Astrocyte (in vitro differentiated cells and primary cell): ENCODE measurements at regions not wholly inside any gene's neighbourhood (a gene's known extent, or its start where the extent isn't known, plus 50 kb on each side); places are given as distances from the start of the nearest gene placed in this dataset.

Source experiments
- DNase-seq: peaks from one replicate; pipeline ENCODE4 v3.0.0-alpha.2; 2010; ENCODE audit warnings: low read depth
- FAIRE-seq: peaks from 2 replicates; lab custom pipeline; 2011; peaks lifted over from hg19 to GRCh38; lab: Jason Lieb, UNC
- H2AFZ ChIP-seq: 2 replicates; pipeline ENCODE4 v1.6.0; 2012; ENCODE audit warnings: low read depth, low read length, inconsistent platforms
- H3K27ac ChIP-seq: 2 replicates; pipeline ENCODE4 v1.5.1; 2011; ENCODE audit warnings: low read depth, low read length, inconsistent platforms
- H3K27me3 ChIP-seq: 2 replicates; pipeline ENCODE4 v1.6.0; 2011; ENCODE audit warnings: low read length, inconsistent platforms; ENCODE audit not compliant: insufficient read depth
- H3K36me3 ChIP-seq: 2 replicates; pipeline ENCODE4 v1.5.1; 2011; ENCODE audit warnings: low read length, inconsistent platforms; ENCODE audit not compliant: insufficient read depth
- H3K4me1 ChIP-seq: 2 replicates; pipeline ENCODE4 v1.5.1; 2011; ENCODE audit warnings: low read length, inconsistent platforms; ENCODE audit not compliant: insufficient read depth
- H3K4me2 ChIP-seq: 2 replicates; pipeline ENCODE4 v1.6.0; 2012; ENCODE audit warnings: low read length, inconsistent platforms
- H3K4me3 ChIP-seq: 2 replicates; pipeline ENCODE4 v1.5.1; 2011; ENCODE audit warnings: low read depth, mild to moderate bottlenecking, low read length, inconsistent platforms; ENCODE audit not compliant: insufficient read depth
- H3K79me2 ChIP-seq: 2 replicates; pipeline ENCODE4 v1.6.0; 2012; ENCODE audit warnings: mild to moderate bottlenecking, low read length, inconsistent platforms; ENCODE audit not compliant: insufficient read depth
- H3K9ac ChIP-seq: 2 replicates; pipeline ENCODE4 v1.6.0; 2012; ENCODE audit warnings: mild to moderate bottlenecking, low read length, inconsistent platforms
- H3K9me3 ChIP-seq: 2 replicates; pipeline ENCODE4 v1.5.1; 2012; ENCODE audit warnings: low read depth, mild to moderate bottlenecking, low read length, inconsistent platforms; ENCODE audit not compliant: insufficient read depth
- H4K20me1 ChIP-seq: 2 replicates; pipeline ENCODE4 v1.6.0; 2012; ENCODE audit warnings: low read length, inconsistent platforms; ENCODE audit not compliant: insufficient read depth
- H3K27ac Mint-ChIP-seq: one replicate; pipeline ENCODE4 v1.8.0; 2021; ENCODE audit warnings: mild to moderate bottlenecking, mixed read lengths; ENCODE audit not compliant: unreplicated experiment
- H3K27me3 Mint-ChIP-seq: one replicate; pipeline ENCODE4 v1.8.0; 2021; ENCODE audit warnings: low read depth, mixed read lengths; ENCODE audit not compliant: unreplicated experiment
- H3K36me3 Mint-ChIP-seq: one replicate; pipeline ENCODE4 v1.8.0; 2021; ENCODE audit warnings: low read depth, mixed read lengths; ENCODE audit not compliant: unreplicated experiment
- H3K4me1 Mint-ChIP-seq: one replicate; pipeline ENCODE4 v1.8.0; 2021; ENCODE audit warnings: low read depth, mixed read lengths; ENCODE audit not compliant: unreplicated experiment
- H3K4me3 Mint-ChIP-seq: one replicate; pipeline ENCODE4 v1.8.0; 2021; ENCODE audit warnings: mild to moderate bottlenecking, moderate library complexity, mixed read lengths; ENCODE audit not compliant: unreplicated experiment
- H3K9me3 Mint-ChIP-seq: one replicate; pipeline ENCODE4 v1.8.0; 2021; ENCODE audit warnings: mild to moderate bottlenecking, mixed read lengths; ENCODE audit not compliant: unreplicated experiment
- EZH2 ChIP-seq: IDR thresholded peaks from 2 replicates; pipeline ENCODE4 v1.6.1; 2012; ENCODE audit warnings: mild to moderate bottlenecking, low read length, inconsistent platforms; ENCODE audit not compliant: insufficient read depth
- TF ChIP-seq, protein P1 (sequence below): IDR thresholded peaks from 2 replicates; pipeline ENCODE4 v1.5.1; 2011; ENCODE audit warnings: low read depth, mild to moderate bottlenecking, inconsistent platforms, low read length, moderate library complexity; ENCODE audit not compliant: insufficient read depth

DNA sequence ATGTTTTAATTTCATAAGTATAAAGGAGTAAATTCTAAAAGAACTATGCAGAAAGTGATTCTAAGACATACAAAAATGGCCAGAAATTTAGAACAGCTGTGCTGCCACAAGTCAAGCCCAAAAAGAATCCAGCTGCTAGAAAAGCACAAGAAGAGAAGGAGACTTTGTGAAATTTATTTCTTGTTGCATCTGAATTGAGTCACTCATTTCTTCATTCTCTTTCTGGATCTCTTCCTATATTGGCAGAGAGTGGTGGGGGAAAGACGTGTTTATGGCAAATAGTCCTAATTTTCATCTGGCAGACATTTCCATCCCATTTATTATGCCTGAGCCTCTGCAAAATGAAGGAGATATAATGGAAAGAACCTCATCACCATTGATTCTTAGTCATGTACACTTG, 139.6 kb upstream of the CTTNBP2NL start:
- Mint-ChIP-seq H3K27ac (no peak overlapping the region), H3K27me3 (peaks cover 6% of the 10 kb centered on the region), H3K4me3 (no peak overlapping the region), H3K4me1 (peaks cover 10% of the 10 kb centered on the region), H3K36me3 (peaks cover 2% of the 10 kb centered on the region), H3K9me3 (peaks cover 5% of the 10 kb centered on the region)
- DNase-seq, result no peak
- no peaks in the 10 kb centered on the region for H3K36me3 ChIP-seq
- no peak overlapping the region for H3K4me3 ChIP-seq
- H3K4me1 ChIP-seq, result no peaks in the 10 kb centered on the region
- H2AFZ ChIP-seq, result no peak overlapping the region
- peaks cover 3% of the 10 kb centered on the region for H3K27me3 ChIP-seq
- no peak for FAIRE-seq
- H3K9me3 ChIP-seq, result no peaks in the 10 kb centered on the region
- no peak overlapping the region for H3K9ac ChIP-seq
- H3K79me2 ChIP-seq, result no peaks in the 10 kb centered on the region
- no peaks in the 10 kb centered on the region for H4K20me1 ChIP-seq
- H3K4me2 ChIP-seq, result no peak overlapping the region
- no peak overlapping the region for H3K27ac ChIP-seq
- no peak for TF ChIP-seq EZH2

DNA sequence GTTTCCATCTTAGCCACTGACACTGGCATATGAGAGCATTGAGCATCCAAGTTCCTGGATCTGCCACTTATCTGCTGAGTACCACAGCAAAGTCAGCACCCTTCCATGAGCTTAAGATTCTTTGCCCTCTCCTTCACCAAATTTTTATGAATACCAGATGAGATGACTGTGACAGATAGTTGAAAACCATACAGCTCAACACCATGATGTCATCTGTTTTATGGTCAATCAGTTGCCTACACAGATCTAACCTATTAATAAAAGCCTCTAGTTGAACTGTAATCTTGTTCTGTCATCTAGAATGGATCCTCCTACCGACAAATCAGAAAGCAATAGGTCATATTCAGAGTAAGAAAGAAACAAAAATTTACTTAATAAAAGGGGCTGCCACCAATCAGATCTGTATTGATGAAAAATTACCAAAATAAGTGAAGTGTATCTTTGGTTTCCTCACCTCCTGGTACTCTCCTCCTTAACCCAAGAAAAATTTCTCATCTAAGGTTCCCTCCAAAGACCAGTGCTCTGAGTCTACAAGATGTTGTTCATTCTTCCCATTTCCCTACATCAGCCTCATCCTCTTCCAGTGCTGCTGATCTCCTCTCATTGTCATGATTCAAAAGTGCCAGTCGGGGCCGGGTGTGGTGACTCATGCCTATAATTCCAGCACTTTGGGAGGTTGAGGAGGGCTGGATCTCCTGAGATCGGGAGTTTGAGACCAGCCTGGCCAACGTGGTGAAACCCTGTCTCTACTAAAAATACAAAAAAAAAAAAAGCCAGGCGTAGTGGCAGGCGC, 138.8 kb upstream of the CTTNBP2NL start:
- peaks cover 6% of the 10 kb centered on the region for H3K27me3 Mint-ChIP-seq

DNA sequence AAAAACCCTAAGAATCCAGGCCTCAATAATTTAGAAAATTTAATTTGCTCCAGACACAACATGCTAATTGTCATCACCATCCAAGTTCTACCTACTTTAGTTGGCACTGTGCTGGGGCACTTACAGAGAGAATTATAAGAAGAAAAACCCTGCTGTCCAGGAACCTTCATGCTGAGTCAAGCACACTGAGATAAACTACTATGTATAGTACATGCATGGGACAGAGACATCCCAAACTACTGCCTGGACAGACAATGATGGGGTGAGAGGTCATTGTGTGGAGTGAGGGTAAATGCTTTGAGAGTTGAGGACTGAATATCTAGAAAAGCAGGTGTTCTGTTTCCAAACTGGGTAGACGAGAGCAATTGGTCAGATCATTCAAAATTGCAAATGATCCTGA, 135.3 kb upstream of the CTTNBP2NL start:
- Histone ChIP-seq H4K20me1 (no peaks in the 10 kb centered on the region), H3K4me1 (no peaks in the 10 kb centered on the region), H3K27ac (no peak overlapping the region), H3K36me3 (no peaks in the 10 kb centered on the region), H2AFZ (no peak overlapping the region), H3K79me2 (no peaks in the 10 kb centered on the region), H3K4me2 (no peak overlapping the region), H3K9me3 (no peaks in the 10 kb centered on the region), H3K27me3 (no peaks in the 10 kb centered on the region), H3K9ac (no peak overlapping the region), H3K4me3 (no peak overlapping the region)
- Mint-ChIP-seq H3K36me3 (peaks cover 2% of the 10 kb centered on the region), H3K4me1 (peaks cover 19% of the 10 kb centered on the region), H3K27me3 (peaks cover 3% of the 10 kb centered on the region), H3K4me3 (no peak overlapping the region), H3K27ac (no peak overlapping the region), H3K9me3 (no peaks in the 10 kb centered on the region)
- TF ChIP-seq, protein P1, sequence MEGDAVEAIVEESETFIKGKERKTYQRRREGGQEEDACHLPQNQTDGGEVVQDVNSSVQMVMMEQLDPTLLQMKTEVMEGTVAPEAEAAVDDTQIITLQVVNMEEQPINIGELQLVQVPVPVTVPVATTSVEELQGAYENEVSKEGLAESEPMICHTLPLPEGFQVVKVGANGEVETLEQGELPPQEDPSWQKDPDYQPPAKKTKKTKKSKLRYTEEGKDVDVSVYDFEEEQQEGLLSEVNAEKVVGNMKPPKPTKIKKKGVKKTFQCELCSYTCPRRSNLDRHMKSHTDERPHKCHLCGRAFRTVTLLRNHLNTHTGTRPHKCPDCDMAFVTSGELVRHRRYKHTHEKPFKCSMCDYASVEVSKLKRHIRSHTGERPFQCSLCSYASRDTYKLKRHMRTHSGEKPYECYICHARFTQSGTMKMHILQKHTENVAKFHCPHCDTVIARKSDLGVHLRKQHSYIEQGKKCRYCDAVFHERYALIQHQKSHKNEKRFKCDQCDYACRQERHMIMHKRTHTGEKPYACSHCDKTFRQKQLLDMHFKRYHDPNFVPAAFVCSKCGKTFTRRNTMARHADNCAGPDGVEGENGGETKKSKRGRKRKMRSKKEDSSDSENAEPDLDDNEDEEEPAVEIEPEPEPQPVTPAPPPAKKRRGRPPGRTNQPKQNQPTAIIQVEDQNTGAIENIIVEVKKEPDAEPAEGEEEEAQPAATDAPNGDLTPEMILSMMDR, result no peak
- TF ChIP-seq EZH2, result no peak
- FAIRE-seq (no peak), DNase-seq (no peak)

More for the DNA sequence above, 138.8 kb upstream of the CTTNBP2NL start:
- Histone ChIP-seq H2AFZ (no peak overlapping the region), H4K20me1 (no peaks in the 10 kb centered on the region), H3K27me3 (peaks cover 3% of the 10 kb centered on the region), H3K4me3 (no peak overlapping the region), H3K4me1 (no peaks in the 10 kb centered on the region), H3K4me2 (no peak overlapping the region), H3K79me2 (no peaks in the 10 kb centered on the region), H3K36me3 (no peaks in the 10 kb centered on the region), H3K9me3 (no peaks in the 10 kb centered on the region), H3K27ac (no peak overlapping the region), H3K9ac (no peak overlapping the region)
- peaks cover 7% of the 10 kb centered on the region for H3K4me1 Mint-ChIP-seq
- FAIRE-seq (no peak), DNase-seq (no peak)
- no peak overlapping the region for H3K4me3 Mint-ChIP-seq
- peaks cover 2% of the 10 kb centered on the region for H3K36me3 Mint-ChIP-seq
- H3K9me3 Mint-ChIP-seq, result peaks cover 3% of the 10 kb centered on the region
- H3K27ac Mint-ChIP-seq, result no peak overlapping the region
- TF ChIP-seq EZH2, result no peak
- TF ChIP-seq, protein P1, result no peak
